GM20431 (cell line): ENCODE measurements at regions not wholly inside any gene's neighbourhood (a gene's known extent, or its start where the extent isn't known, plus 50 kb on each side); places are given as distances from the start of the nearest gene placed in this dataset.

Experiments used
- in situ Hi-C: fragments of 300-500 bp; cut with MseI, MboI; formaldehyde crosslinking; loops from one replicate; pipeline ENCODE4 v1.15.0; 2020; ENCODE audit warnings: low sequenced_read_pairs; ENCODE audit not compliant: unreplicated experiment

DNA sequence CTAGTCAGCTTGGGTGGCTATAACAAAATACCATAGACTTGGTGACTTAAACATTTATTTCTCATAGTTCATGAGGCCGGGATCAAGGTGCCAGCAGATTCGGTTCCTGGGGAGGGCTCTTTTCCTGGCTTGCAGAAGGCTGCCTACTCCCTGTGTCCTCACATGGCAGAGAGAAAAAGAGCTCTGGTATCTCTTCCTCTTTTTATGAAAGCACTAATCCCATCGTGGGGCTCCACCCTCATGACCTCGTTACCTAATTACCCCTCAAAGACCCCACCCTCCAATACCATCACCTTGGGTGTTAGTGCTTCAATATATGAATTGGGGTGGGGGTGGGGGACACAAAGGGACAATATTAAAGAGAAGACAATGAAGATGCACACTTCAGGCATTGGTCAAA is 67.1 kb upstream of the CCBE1 start:
- in situ Hi-C loops, result no loop called here

DNA sequence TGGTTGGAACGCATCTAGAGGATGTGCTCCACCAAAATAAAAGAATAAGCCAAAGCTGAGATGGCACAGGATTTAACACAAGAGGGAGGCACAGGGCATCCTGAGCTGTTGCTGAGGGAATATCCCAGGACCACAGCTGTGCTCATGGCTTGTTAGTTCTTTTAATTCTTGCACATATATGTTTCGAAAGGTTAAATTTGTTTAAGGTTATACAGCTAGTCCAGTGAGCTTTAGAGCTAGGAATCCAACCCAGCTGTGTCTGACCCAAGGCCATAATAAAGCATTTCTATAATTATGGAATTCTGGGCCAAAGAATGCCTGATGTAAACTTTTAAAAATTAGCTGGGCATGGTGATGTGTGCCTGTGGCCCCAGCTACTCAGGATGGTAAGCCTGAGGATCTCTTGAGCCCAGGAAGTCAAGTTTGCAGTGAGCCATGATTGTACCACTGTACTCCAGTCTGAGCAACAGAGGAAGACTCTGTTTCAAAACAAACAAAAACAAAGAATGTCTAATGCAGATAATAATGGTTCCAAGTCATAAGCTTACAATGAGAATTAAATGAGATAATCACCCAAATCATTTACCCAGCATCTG is 66.4 kb upstream of the CCBE1 start:
- in situ Hi-C loops, result no loop called here

DNA sequence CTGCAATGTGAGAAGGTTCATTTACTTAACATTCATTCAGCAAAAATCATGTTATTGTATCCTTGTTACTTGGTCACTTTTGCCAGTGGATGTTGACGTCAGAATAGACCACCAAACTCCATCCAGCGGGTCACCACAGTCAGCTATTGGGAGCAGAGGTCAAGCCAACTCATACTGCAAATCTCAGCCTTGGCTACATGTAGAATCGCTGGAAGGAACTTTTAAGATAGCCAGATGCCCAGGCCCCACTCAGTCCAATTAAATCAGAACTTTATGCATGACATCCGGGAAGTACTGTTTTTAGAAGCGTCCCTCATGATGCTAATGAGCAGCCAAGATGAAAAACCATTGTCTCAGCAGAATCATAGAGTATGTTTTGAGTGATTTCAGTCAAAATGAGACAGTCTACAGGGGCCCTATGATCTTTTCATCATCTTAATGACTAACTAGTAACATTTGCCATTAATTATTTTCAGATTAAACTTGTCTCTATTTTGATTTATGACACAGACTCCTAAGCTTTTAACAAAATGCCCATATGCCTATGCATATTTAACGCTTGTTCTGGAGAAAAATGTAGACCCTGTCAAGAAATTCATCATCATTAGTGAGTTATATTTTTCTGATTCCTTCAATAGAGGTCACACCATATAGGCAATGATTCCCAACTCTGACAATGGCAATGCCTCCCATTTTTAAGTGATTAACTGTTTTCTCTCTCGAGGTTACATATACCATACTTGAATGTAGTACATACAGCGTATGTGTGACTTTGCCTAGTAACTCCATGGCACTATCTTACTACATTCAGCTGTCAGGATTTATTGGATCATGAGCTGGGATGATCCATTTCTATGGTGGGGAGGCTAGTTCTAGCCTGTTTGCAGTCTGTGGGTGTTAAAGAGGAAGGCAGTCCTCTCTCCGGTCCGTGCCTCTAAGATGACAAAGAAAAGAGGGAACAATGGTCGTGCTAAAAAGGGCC is 63.7 kb upstream of the CCBE1 start:
- in situ Hi-C loops, result no loop called here

DNA sequence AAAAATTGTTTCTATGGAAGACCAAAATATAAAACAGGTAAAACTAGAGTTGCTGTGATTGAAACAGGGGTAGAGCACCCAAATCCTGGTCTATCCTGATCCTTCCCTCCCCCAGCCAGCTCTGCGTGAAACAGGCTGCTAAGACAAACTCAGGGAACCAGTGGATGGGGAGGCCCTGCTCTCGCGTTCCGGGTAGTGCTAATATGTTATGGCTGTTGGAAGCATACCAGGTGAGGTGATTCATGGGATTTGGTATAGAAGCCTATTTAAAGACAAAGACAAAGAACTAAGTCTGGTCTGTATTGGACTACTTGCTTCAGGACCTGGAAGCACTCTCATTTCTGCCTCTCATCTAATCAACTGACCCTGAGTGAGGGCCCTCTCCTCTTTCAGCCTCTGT is 63.0 kb upstream of the CCBE1 start:
- in situ Hi-C loops, result no loop called here

DNA sequence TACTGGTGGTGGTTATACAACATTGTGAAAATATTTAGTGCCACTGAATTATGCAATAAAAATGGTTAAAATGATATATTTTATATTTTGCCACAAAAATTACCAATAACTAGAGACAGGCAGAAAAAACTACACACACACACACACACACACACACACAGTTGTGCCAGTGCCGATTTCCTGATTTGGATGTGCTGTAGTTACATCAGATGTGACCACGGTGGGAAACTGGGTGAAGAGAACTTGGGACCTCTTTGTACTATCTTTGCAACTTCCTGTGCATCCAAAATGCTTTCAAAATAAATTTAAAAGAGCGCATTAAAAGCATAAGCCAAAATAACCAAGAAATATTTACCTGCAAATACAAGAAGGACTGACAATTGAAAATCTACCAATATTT is 61.6 kb upstream of the CCBE1 start:
- in situ Hi-C loops, result no loop called here

DNA sequence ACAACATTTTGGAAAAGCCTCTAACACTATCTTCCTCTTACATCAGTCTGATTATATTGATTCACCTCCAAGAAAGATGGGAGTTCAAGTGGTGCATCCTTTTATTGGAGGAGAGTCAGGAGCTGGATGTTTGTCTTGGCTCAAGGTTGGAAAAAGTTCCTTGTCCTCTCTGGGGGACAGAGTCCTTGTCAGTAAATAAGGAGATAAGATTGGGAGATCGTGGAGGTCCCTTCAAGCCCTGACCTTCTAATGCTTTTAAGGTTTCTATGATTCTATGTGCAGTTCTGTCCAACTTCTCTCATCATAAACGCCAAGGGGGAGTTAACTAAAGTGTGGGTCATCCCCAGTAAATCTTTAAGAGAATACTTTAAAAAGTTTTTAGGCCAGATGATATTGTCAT is 60.9 kb upstream of the CCBE1 start:
- in situ Hi-C loops, result no loop called here

DNA sequence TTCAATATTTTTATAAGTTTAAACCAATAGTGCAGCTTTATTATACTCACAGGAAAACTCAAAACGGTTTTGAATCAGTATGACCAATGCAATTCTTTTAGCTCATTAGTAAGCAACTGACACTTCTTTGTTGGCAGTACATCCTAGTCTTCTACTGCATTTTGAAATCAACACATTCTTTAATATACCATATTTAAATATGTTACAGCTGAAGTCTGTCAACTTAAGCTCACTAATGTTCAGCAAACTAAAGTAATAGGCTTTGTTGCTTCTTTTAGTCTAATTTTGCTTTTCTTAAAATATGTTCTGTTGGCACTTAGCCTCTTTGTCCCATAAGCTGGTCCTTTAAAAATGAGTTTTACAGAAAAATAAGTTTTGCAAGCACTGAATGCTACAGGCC is 55.4 kb upstream of the CCBE1 start:
- in situ Hi-C loops, result no loop called here

DNA sequence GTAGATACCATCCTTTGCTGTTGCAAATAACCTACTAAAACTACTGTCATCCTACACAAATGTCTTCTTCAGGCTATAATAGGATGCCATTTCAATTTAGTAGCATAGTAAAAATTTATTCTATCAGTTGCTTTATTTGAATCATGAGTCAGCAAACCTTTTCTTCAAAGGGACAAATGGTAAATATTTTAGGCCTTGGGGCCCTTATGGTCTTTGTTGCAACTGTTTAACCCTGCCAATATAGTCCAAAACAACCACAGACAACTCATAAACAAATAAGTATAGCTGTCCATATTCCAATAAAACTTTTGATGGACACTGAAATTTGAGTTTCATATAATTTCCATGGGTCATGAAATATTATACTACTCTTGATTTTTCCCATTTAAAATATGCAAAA is 54.0 kb upstream of the CCBE1 start:
- in situ Hi-C loops, result no loop called here

DNA sequence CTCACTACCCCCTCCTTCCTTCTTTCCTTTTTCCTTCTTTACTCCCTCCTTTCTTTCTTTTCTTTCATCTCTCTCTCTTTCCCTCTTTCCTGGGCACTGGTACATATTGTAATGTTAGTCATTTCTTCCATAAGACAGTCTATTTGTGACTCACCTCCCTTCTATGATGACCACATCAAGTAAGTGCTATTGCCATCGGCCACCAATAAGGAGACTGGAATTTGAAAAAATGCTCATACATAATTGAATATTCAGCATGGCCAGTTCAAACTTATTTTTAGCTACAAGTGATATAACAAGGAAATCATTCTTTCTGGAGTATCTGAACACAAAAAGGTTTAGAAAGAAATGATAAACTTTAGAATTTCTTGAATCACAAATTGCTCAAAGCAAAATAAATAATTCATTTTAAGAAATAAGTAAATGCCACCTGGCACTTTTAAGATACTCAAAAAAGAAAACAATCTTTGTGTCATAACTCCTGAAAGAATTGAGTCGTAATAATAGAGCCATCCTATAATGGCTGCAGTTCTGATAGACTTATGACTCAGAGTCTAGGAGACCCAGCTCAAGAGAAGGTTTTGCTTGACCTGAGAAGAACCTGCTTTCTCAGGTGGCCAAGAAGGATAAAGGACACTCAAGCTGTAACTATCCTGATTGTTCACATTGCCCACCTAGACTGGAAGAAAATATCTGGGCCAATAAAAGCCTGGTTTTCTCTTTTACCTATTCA is 51.6 kb upstream of the CCBE1 start:
- in situ Hi-C loops, result no loop called here
